HG03060 (cell line): ENCODE measurements at regions not wholly inside any gene's neighbourhood (a gene's known extent, or its start where the extent isn't known, plus 50 kb on each side); places are given as distances from the start of the nearest gene placed in this dataset.
"Not testable (repeated sequence)": the region's sequence is repeated elsewhere in the genome, so short reads cannot be mapped to it uniquely, and the experiment has no call there.

Experiments used
- ATAC-seq: cut with Tn5 transposase; IDR thresholded peaks from one replicate; pipeline ENCODE4 v1.9.1; 2021; ENCODE audit warnings: low read depth, moderate number of reproducible peaks; ENCODE audit not compliant: unreplicated experiment

- ATAC-seq = no peak
Measured at GRCh38 chr2:199575416-199575815, 117.7 kb upstream of the SATB2 start.

- no peak for ATAC-seq
Measured at GRCh38 chr2:199572571-199572970, 114.8 kb upstream of the SATB2 start.

- no peak for ATAC-seq
Measured at GRCh38 chr2:199570934-199571333, 113.2 kb upstream of the SATB2 start.

- no peak for ATAC-seq
Measured at GRCh38 chr2:199569336-199569735, 111.6 kb upstream of the SATB2 start.

GRCh38 chr2:199558156-199558555 is 100.4 kb upstream of the SATB2 start:
- ATAC-seq = no peak

GRCh38 chr2:199556527-199557285 is 99.0 kb upstream of the SATB2 start:
- no peak for ATAC-seq

GRCh38 chr2:199554026-199554425 is 96.3 kb upstream of the SATB2 start:
- ATAC-seq = no peak

GRCh38 chr2:199552141-199552540 is 94.4 kb upstream of the SATB2 start:
- no peak for ATAC-seq

GRCh38 chr2:199543606-199544172 is 86.0 kb upstream of the SATB2 start:
- no peak for ATAC-seq

GRCh38 chr2:199535445-199536177 is 77.9 kb upstream of the SATB2 start:
- no peak for ATAC-seq

GRCh38 chr2:199533873-199534272 is 76.1 kb upstream of the SATB2 start:
- not testable (repeated sequence) for ATAC-seq

- ATAC-seq = no peak
Measured at GRCh38 chr2:199527071-199527470, 69.3 kb upstream of the SATB2 start.

- no peak for ATAC-seq
Measured at GRCh38 chr2:199524689-199525574, 67.2 kb upstream of the SATB2 start.

GRCh38 chr2:199509403-199509802 is 51.7 kb upstream of the SATB2 start:
- peak; percentile 68 for ATAC-seq
